ENCODE measurements at regions not wholly inside any gene's neighbourhood (a gene's known extent, or its start where the extent isn't known, plus 50 kb on each side); places are given as distances from the start of the nearest gene placed in this dataset.

- TF ChIP-seq CTCF (IDR thresholded peaks at IDR 0.05; ENCODE audit: low read length): no peak
- no peak for TF ChIP-seq EZH2 (IDR thresholded peaks at IDR 0.05; ENCODE audit: borderline replicate concordance, low read length)
Observed at GRCh38 chr6:139549561-139550070, 175.2 kb upstream of the CITED2 start.
